ENCODE measurements at regions not wholly inside any gene's neighbourhood (a gene's known extent, or its start where the extent isn't known, plus 50 kb on each side); places are given as distances from the start of the nearest gene placed in this dataset.

- no peak for ATAC-seq
- H3K4me3 Mint-ChIP-seq: no peak overlapping the region
- Histone ChIP-seq H3K4me1 (ENCODE audit: insufficient read depth) (no peaks in the 10 kb centered on the region), H2AFZ (no peak overlapping the region), H4K20me1 (replicated peaks; ENCODE audit: insufficient read depth) (no peaks in the 10 kb centered on the region), H3K9me2 (ENCODE audit: insufficient read depth) (no peaks in the 10 kb centered on the region), H3K79me2 (replicated peaks; ENCODE audit: insufficient read depth) (no peaks in the 10 kb centered on the region), H3K27me3 (ENCODE audit: insufficient read depth) (no peaks in the 10 kb centered on the region), H3K36me3 (ENCODE audit: insufficient read depth) (no peaks in the 10 kb centered on the region), H3K4me2 (no peak overlapping the region), H3F3A (replicated peaks; ENCODE audit: low read depth) (no peaks in the 10 kb centered on the region), H3K27ac (ENCODE audit: low read depth) (no peak overlapping the region), H3K4me3 (no peak overlapping the region)
- no peak overlapping the region for H3K27ac Mint-ChIP-seq
- H3K4me1 Mint-ChIP-seq: no peaks in the 10 kb centered on the region
- no peaks in the 10 kb centered on the region for H3K9me3 Mint-ChIP-seq
- TF ChIP-seq JUNB (IDR thresholded peaks at IDR 0.05; ENCODE audit: unreplicated experiment) (no peak), CREB1 (CRISPR knock-in tag; IDR thresholded peaks at IDR 0.05; ENCODE audit: low read depth) (no peak), ZNF331 (CRISPR knock-in tag; IDR thresholded peaks at IDR 0.05; ENCODE audit: low read depth) (no peak), EZH2 (IDR thresholded peaks at IDR 0.05; ENCODE audit: low read depth, unreplicated experiment) (no peak), ZNF462 (CRISPR knock-in tag; IDR thresholded peaks at IDR 0.05) (no peak), REST (IDR thresholded peaks at IDR 0.05; ENCODE audit: unreplicated experiment) (no peak), STAT1 (IDR thresholded peaks at IDR 0.05; ENCODE audit: unreplicated experiment) (no peak), EZH2phosphoT487 (IDR thresholded peaks at IDR 0.05; ENCODE audit: unreplicated experiment) (no peak), ZNF114 (CRISPR knock-in tag; IDR thresholded peaks at IDR 0.05) (no peak), CTCF (conservative IDR thresholded peaks at IDR 0.05; ENCODE audit: low read depth in 2 of 2) (no peak), NANOG (IDR thresholded peaks at IDR 0.05; ENCODE audit: borderline replicate concordance) (no peak), POLR2AphosphoS5 (IDR thresholded peaks at IDR 0.05; ENCODE audit: low read depth) (no peak), ETS1 (IDR thresholded peaks at IDR 0.05) (no peak)
- no peaks in the 10 kb centered on the region for H3K27me3 Mint-ChIP-seq (ENCODE audit: insufficient read depth, low read depth, poor library complexity)
- H3K36me3 Mint-ChIP-seq (ENCODE audit: low read depth): no peaks in the 10 kb centered on the region
- DNase-seq (ENCODE audit: low spot score): no peak
Measured at GRCh38 chrX:25356456-25356855, 340.7 kb upstream of the ARX start.
